ENCODE measurements at regions not wholly inside any gene's neighbourhood (a gene's known extent, or its start where the extent isn't known, plus 50 kb on each side); places are given as distances from the start of the nearest gene placed in this dataset.

- H3K27ac ChIP-seq = no peak overlapping the region
- no peaks in the 10 kb centered on the region; the same call in 2 of the 3 replicates for H3K9me3 ChIP-seq
- POLR2A ChIA-PET = no interaction called here
- FAIRE-seq (no peak), DNase-seq (ENCODE audit: low read depth in 1 of 2, low spot score in 1 of 2) (peak in 1 of 2 experiments; percentile 9), ATAC-seq (no peak)
- no peaks in the 10 kb centered on the region for H3K4me1 ChIP-seq
- CTCF ChIA-PET = interaction anchor here (0.6 kb wide), 1 partner anchor 1101 kb away, joined by 4 read pairs; no protein-coding TSS in a partner anchor
- H3K4me2 ChIP-seq = no peak overlapping the region
- no peak for TF ChIP-seq CHD2 (IDR thresholded peaks at IDR 0.05; ENCODE audit: low read length, partially characterized antibody)
- no peak for TF ChIP-seq HOXA7 (CRISPR knock-in tag; IDR thresholded peaks at IDR 0.05)
- TF ChIP-seq PHF8 (IDR thresholded peaks at IDR 0.05; ENCODE audit: borderline replicate concordance, low read depth) = no peak
- TF ChIP-seq HMGXB4 (CRISPR knock-in tag; IDR thresholded peaks at IDR 0.05; ENCODE audit: borderline replicate concordance) = no peak
- TF ChIP-seq HOXB5 (CRISPR knock-in tag; IDR thresholded peaks at IDR 0.05) = no peak
- TF ChIP-seq CHD4 (IDR thresholded peaks at IDR 0.05; ENCODE audit: borderline replicate concordance) = no peak
- no peak for TF ChIP-seq ZFP36 (IDR thresholded peaks at IDR 0.05; ENCODE audit: borderline replicate concordance, partially characterized antibody)
- no peak for TF ChIP-seq MYC (IDR thresholded peaks at IDR 0.05; ENCODE audit: borderline replicate concordance, low read length)
- no peak for TF ChIP-seq RFX5 (IDR thresholded peaks at IDR 0.05)
- TF ChIP-seq MAZ (IDR thresholded peaks at IDR 0.05; ENCODE audit: borderline replicate concordance, low read depth, low read length) = no peak
- TF ChIP-seq TFCP2L1 (CRISPR knock-in tag; IDR thresholded peaks at IDR 0.05) = no peak
- TF ChIP-seq FOSL2 (IDR thresholded peaks at IDR 0.05) = no peak
- TF ChIP-seq FOSL2 (CRISPR knock-in tag; IDR thresholded peaks at IDR 0.05) = no peak
- no peak for TF ChIP-seq ATOH8 (CRISPR knock-in tag; IDR thresholded peaks at IDR 0.05; ENCODE audit: low read depth)
- no peak for TF ChIP-seq FOXS1 (CRISPR knock-in tag; IDR thresholded peaks at IDR 0.05)
- no peak for TF ChIP-seq ZNF302 (CRISPR knock-in tag; IDR thresholded peaks at IDR 0.05)
- TF ChIP-seq CBX2 (IDR thresholded peaks at IDR 0.05; ENCODE audit: borderline replicate concordance, low read depth) = no peak
- no peak for TF ChIP-seq PBX3 (IDR thresholded peaks at IDR 0.05)
- WGBS (ENCODE audit: missing lambda C conversion rate) = 0% methylated on average over 1 of the region's 1 CpG
- H3K4me3 ChIP-seq = no peak overlapping the region
These were observed 367.4 kb upstream of the SMARCA2 start for GRCh38 chr9:1647776-1648175.

GRCh38 chr9:1653282-1653681 is 361.9 kb upstream of the SMARCA2 start:
- FAIRE-seq = no peak

More at GRCh38 chr9:1653282-1653681, 361.9 kb upstream of the SMARCA2 start:
- POLR2A ChIA-PET = no interaction called here
- Histone ChIP-seq H3K27ac (no peak overlapping the region), H3K4me1 (no peaks in the 10 kb centered on the region), H3K4me3 (no peak overlapping the region), H3K9me3 (no peaks in the 10 kb centered on the region; the same call in 2 of the 3 replicates), H3K4me2 (no peak overlapping the region)
- 4% methylated on average over 4 of the region's 4 CpGs for WGBS (ENCODE audit: missing lambda C conversion rate)
- DNase-seq (ENCODE audit: low read depth in 1 of 2, low spot score in 1 of 2) = no peak
- CTCF ChIA-PET = no interaction called here
- TF ChIP-seq RARB (CRISPR knock-in tag; IDR thresholded peaks at IDR 0.05) (no peak), E2F6 (IDR thresholded peaks at IDR 0.05; ENCODE audit: borderline replicate concordance, low read depth) (no peak), KDM1A (IDR thresholded peaks at IDR 0.05; ENCODE audit: low read depth) (no peak), POLR2AphosphoS2 (conservative IDR thresholded peaks at IDR 0.05; ENCODE audit: low read length) (no peak), CBX8 (IDR thresholded peaks at IDR 0.05) (no peak), MAZ (IDR thresholded peaks at IDR 0.05; ENCODE audit: borderline replicate concordance, low read depth, low read length) (no peak), JUN (IDR thresholded peaks at IDR 0.05) (no peak), ESRRA (IDR thresholded peaks at IDR 0.05; ENCODE audit: borderline replicate concordance, low read length) (no peak), FOXS1 (CRISPR knock-in tag; IDR thresholded peaks at IDR 0.05) (no peak), PBX3 (IDR thresholded peaks at IDR 0.05) (no peak), JUNB (IDR thresholded peaks at IDR 0.05) (no peak), NPAS2 (CRISPR knock-in tag; IDR thresholded peaks at IDR 0.05; ENCODE audit: borderline replicate concordance) (no peak), CTCF (IDR thresholded peaks at IDR 0.05) (no peak), RCOR1 (IDR thresholded peaks at IDR 0.05; ENCODE audit: low read depth, low read length) (no peak), PHF8 (IDR thresholded peaks at IDR 0.05; ENCODE audit: borderline replicate concordance, low read depth) (no peak), EP300 (IDR thresholded peaks at IDR 0.05) (no peak), BHLHE40 (IDR thresholded peaks at IDR 0.05; ENCODE audit: low read depth, low read length) (no peak)
- no peak for ATAC-seq

Data from A549 (cell line).